HG03469 (cell line): ENCODE measurements at regions not wholly inside any gene's neighbourhood (a gene's known extent, or its start where the extent isn't known, plus 50 kb on each side); places are given as distances from the start of the nearest gene placed in this dataset.

Experiments
- ATAC-seq: cut with Tn5 transposase; IDR thresholded peaks from one replicate; pipeline ENCODE4 v1.9.1; 2021; ENCODE audit warnings: mild to moderate bottlenecking, moderate library complexity, moderate number of reproducible peaks; ENCODE audit not compliant: unreplicated experiment

DNA sequence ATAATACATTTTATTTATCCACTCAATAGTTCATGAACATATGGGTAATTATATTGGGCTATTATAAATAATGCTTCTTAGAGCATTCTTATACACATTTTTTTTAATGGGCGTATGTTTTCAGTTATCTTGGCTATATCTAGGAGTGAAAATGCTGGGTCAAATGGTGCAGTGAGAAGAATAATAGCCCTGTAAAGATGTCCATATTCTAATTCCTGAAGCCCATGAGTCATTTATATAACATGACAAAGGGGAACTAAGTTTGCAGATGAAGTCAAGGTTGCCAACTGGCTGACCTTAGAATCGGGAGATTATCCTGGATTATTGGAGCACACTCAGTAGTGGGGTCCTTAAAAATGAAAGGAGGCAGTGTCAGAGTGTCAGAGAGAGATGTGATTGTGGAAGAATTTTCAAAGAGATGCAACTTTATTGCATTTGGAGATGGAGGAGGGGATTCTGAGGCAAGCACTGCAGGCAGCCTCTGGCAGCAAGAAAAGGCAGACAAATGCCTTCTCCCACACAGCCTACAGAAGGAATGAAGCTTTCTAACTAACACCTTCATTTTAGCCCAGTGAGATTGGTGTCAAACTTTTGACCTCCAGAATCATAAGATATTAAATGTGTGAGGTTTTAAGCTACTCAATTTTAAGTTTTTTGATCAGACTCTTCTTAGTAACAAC is 106.1 kb upstream of the HS3ST1 start:
- no peak for ATAC-seq

DNA sequence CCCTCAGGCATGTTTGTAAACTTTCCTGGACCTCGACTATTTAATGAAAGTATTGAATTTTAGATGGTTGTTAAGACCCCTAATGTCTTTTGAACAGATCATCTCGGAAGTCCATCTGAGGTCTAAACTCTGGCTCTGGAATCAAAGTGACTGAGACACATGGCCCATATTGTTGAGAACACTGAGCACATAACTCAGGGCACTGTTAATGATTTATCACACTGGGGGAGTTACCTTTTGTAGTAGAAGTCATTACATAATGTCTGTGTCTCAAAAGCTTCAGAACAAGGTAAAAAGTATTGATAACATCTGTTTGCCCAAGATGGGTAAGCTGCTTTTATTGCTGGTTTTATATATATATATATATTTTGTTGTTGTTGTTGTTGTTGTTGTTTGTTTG is 103.4 kb upstream of the HS3ST1 start:
- no peak for ATAC-seq

DNA sequence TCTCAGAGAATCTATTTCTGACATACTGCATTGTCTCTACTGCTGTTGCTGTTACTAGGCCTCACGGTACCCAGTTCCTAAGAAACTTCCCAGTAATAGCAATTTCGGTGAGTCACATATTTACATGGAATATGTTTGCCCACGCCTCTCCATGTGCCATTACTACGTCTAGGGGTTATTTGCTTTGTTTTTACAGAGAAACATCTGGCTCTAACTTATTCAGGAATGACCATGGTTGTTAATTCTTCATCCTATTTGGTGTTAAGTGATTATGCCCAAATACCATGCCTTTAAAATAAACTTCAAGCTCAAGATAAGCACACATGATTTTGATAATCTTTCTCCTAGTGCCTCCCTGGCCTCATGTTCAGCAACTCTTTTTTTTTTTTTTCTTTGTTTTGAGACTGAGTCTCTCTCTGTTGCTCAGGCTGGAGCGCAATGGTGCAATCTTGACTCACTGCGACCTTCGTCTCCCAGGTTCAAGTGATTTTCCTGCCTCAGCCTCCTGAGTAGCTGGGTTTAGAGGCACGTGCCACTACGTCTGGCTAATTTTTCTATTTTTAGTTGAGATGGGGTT is 101.0 kb upstream of the HS3ST1 start:
- ATAC-seq = no peak

DNA sequence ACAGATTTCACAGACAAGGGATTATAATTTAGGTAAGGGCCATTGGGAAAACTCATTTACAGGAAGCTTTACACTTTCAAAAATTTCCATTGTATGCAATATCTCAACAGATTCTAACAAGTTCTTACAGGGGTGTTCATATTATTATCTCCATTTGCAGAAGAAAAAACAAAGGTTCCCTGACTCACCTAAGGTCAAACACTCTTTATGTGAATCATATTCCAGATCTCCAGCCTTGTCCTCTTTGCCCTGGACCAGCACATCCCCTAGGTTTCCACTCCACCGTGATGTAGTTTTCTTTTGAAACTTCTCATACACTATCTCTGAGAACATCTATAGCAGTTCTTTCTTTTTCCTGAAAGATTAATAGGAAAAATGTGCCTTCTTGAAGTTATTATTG is 96.4 kb upstream of the HS3ST1 start:
- no peak for ATAC-seq

DNA sequence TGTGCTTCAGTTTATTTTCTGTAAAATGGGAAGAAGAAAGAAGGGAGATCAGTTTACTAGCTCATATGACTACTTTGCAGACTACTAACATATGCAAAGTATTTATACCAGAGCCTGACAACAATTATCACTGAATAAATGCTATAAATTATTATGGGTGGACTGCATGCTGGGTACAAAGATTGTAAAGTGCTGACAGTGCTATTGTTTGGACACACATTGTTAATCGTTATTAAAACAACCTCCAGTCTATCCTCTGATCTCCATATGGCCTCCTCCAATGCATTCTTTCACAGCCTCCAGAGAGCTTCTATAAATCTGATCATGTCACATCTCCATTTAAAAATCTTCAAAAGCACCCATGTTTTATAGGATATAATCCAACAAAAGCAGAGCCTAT is 90.1 kb upstream of the HS3ST1 start:
- no peak for ATAC-seq

DNA sequence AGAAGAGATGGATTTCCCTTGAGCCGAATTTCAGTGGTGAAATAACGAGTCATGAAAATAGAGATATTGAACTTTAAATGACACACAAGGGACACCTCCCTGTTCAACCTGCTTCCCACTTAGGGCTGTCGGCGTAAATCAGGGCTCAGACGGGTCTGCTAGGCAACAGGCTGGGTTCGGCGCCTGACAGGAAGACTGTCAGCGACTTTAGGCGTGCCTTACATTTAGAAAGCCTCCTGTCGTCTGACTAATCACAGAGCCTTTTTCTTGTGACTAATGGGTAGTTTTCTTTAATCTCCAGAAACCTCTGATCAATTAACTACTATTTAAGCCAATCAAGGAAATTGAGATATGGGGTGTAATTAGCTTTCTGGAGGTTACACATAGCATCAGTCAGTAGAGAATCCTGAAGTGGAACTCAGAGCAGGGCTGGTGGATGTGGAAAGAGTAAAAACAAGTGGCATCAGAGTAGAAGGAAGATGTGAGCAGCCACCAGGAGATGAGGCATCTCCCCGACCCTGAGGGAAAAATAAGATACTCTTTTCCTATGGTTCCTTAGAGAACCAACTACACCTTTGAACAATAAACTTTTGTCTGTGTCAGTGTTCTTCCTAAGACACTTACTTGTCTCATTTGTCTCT is 86.2 kb upstream of the HS3ST1 start:
- no peak for ATAC-seq

DNA sequence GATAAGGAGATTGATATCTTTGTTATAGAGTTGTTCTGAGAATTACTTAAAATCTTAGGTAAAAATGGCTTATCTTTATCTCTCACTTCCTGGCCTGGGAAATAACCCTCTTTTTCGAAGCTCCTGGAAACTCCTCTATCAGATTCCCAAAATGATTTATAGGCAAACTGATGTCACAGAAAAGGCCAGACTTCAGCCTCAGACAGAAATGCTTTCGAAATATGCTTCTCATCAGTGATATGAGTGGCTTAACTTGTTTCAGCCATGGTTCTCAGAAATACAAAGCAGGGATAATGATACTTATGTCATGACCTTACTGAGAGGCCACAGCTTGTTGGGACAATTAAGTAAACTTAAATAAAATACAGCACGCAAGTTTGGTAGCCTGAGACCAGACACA is 85.3 kb upstream of the HS3ST1 start:
- ATAC-seq = no peak

DNA sequence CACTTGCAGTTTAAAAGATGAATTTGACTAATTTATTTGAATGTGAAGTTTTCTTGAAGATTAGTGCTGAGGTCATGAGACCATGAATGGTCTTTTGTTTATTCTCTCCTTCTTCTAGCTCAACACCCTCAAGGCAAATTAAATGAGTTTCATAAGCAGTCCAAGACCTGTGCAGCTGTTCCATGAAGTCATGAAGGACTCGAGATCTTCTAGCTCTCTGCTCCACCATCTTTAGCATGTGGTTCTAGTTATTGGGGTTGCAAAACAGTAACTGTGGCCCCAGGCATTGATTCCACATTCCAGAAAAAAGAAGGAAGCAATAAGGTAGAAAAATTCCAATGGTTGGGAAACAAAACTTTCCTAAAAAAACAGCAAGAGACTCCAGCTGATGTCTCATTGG is 84.2 kb upstream of the HS3ST1 start:
- ATAC-seq = no peak

DNA sequence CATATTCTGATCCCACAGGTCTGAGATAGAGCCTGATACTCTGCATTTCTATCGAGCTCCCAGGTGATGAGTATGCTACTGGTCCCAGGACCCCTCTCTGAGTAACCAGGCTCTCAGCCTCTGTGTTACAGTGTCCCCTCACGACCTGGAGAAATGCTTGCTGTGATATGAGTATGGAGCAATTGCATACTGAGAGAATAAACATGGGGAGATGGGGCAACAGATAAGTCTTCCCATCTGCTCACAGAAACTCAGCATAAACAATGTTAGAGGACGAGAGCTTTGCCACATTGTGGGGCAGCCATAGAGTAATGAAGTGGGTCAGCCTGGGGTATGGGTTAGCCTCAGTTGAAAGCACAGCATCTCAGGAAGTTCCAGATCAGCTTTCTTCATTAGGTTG is 82.6 kb upstream of the HS3ST1 start:
- ATAC-seq = no peak

DNA sequence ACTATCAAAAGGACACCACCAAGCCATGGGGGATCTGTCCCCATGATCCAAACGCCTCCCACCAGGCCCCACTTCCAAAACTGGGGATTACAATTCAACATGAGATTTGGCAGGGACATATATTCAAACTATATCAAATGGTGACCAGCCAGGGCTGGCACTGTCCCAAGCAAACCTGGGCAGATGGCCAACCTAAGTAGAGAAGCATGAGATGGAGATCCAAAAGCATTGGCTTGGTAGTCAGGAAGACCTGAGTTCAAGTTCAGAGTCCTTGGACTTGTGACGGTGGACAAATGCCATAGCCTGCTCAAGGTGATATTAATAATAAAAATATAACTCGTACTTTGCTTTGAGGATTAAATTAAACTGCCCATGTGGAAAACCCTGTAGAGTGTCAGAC is 79.2 kb upstream of the HS3ST1 start:
- no peak for ATAC-seq

DNA sequence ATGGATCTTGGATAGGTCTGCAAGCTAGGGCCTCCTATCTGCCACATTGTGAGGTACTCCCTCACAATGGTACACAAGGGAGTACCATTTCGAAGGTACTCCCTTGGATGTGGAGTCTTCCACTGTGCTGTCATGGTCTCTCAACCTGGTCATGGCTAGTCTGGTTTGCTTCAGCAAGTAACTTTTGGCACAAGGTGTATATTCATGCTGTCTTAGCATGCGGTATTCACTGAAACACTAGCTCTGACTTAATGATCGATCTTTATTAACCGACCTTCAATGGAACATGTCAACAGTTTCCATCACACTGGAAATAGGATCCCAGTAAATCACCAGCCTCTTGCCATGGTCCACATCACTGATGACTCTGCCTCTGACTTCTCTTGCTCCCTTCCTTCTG is 77.5 kb upstream of the HS3ST1 start:
- ATAC-seq = no peak

DNA sequence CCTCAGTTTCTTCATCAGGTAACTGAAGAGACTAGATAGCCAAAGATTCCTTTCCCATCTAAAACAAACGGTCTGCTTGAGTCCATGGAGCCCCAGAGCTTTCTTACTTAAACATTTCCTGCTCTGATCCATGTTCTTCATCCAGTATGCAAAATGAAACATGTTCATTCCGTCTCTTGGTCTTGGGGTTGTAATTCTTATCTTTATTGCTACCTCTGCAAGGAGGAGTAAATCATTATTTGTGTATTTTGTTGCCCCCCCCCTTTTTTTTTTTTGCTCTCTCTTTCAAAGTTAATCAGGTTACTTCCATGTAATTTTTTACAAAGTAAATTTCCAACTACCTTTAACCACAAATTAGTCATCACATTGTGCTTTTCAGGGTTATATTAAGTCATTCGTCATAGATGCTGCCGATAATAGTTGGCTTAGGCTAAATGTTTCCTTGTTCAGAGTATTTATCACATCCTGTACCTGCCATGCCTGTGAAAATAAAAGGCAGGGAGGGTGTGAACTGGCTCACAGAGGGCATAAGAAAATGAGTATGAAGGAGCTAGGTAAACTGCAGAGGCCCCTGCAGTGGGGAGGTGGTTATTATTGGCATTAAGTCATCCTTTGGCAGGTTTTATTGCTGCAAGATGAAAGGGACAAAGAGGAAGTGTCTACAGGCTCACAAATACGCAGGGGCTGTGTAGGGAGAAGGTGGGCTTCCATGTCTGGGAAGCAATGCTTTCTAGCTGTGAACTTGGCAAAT is 76.7 kb upstream of the HS3ST1 start:
- ATAC-seq = no peak

DNA sequence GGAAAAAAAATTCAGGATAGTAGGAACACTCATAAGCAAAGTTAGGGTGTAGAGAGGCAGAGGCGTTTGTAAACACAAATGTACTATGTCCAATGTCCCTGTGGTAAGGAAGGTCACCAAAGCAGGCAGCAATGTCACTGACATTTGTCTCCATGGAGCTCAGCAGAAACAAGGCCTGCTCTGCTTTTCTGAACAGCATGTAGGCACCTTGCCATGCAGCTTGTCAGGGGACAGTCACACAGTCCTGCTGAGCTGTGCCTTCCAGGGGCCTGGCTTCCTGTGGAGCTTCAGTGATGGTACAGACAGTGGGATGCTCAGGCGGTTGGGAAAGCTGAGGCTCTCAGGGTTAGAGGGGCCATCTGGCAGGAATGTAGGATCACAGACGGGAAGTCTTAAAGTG is 74.5 kb upstream of the HS3ST1 start:
- no peak for ATAC-seq

DNA sequence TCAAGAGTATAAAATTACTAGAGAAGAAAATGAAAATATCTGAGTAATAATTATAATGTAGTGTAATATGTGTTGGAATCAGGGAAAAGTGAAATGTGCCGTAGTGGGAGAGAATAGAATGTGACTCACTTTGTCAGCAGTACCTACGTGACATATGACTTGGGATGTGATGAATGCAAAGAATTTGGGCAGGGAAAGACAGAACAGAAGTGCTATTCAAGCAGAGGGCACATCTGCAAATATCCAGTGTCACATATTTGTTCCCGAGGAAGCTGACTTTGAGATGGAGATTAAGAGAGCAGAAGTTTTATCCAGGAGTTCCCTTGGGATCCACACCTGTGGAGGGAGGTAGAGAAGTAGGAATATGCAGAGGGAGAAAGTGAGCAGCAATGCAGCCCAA is 69.3 kb upstream of the HS3ST1 start:
- no peak for ATAC-seq

DNA sequence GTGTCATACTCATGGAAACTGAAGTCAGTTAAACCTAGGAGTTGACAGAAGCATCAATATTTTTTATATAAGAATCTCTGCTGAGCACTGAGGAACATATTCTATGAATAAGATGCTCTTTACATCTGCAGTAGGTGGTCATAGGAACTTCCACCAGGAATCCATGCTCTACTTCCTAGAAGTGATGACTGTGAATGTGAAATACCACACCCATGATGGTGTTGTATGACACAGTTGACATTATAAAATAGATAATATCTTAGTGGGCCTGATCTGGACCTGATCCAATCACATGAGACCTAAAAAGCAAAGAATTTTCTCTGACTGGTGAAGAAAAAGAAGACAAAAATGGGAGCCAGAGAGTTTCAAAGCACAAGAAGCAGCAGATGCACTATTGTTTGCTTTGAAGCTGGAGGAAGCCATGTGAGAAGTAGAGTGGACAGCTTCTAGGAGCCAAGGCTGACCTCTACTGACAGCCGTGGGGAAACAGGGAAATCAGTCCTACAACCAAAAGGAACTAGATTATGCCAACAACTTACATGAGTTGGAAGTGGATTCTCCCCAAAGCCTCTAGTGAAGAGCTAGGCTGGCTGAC is 68.6 kb upstream of the HS3ST1 start:
- no peak for ATAC-seq

DNA sequence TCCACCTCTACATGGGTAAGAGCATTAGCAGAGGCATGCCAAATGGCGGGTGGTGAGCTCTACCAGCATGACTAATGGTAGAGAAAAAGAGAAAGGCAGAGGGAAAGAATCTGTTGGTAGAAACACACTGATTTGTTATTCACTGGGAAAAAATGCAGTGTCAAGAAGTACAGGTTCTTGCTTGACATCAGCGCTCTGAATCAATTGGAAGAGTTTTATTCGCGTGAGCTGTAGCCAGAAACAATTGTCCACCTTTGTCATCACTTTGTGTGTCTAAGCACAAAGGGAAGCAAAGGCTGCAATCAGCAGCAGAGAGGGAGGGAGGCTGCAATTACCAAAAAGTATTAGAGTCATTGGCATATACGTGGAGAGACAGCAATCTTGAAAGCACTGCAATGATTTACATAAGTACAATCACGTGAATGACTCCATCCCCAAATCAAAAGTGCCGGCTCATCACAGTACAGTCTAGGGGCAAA is 67.7 kb upstream of the HS3ST1 start:
- no peak for ATAC-seq

DNA sequence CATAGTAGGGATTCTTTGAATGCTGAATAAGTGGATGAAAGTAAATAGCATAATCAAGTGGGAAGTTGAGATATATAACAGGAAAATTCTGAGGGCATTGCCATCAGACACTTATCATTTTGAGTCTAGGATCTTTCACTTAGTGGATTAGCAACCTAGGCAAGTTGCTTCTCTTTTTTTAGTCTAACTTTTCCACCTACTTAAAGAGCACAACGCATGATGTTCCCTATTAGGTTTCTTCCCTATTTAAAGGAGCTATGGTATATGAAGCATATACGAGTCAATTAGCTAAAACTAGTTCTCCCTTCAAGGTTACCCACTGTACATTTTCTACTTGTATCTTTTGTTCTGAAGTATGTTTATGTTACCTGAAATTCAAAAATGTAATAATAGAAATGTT is 67.1 kb upstream of the HS3ST1 start:
- no peak for ATAC-seq

DNA sequence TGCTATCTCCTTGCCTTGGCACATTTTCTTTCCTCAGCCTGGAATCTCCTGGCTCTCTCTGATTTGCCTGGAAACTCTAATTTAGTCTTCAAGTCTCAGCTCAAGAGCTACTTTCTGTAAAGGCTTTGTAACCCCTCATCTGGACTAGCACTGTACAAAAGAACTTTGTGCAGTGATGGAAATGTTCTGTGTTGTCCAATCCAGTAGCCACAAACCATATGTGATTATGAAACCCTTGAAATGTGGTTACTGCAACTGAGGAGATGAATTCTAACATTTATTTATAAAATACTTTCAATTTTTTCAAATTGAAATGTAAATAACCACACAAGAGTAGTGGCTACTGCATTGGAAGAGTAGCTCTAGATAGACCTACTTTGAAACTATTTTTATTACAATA is 66.6 kb upstream of the HS3ST1 start:
- no peak for ATAC-seq

DNA sequence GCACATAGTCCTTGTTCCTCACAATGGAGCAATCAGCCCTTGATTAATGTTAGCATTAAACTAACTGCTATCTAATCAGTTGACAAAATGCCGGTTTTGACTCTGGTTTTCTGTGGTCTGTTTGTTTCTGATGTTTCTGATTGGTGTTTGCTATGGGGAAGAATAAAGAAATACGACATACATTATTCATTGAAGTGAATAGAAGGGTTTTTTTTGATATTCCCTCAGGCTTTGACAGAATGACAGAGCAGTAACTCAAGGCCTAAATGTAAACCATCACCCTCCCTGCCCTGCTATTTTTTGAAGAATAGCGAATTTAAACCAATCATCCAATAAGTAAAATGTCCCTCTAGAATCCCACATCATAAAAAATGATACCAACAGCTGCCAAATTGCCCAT is 65.5 kb upstream of the HS3ST1 start:
- no peak for ATAC-seq

DNA sequence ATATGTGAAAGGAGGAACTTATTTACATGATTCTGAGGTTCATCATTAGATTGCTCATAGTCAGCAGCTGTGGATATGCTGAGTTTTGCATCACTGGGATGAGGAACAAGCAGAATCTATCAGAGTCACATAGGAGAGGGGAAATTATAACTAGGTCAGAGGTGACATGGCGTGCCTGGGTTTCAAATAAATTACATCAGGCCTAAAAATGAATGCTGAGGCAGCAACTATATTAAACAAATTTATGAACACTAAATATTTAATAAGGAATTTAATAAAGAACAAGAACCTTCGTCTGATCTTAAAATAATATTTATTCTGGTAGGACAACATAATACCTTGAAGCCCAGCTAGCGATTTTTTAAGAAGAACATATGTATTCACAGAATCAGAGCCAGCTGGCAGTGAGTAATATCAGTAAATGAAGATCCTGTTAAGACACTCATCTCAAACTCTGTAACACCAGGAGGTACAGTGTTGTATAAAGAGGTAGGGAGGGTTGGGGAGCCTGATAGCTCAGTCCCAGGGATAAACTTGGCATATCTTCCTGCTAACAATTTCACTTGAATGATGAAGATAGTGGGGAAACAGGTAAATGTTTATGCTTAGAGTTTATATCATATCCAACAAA is 60.9 kb upstream of the HS3ST1 start:
- ATAC-seq = no peak
